IMR-90 (cell line): ENCODE measurements at regions not wholly inside any gene's neighbourhood (a gene's known extent, or its start where the extent isn't known, plus 50 kb on each side); places are given as distances from the start of the nearest gene placed in this dataset.
A peak's percentile ranks its signal among the peaks of the same experiment; 100 is the strongest.

Source experiments
- ATAC-seq: fragments of 200-7000 bp; cut with Tn5 transposase; 2 replicates; pipeline ENCODE4 v1.9.1; 2020; ENCODE audit warnings: low read depth, mild to moderate bottlenecking, moderate library complexity
- BruUV-seq: library from RNA; stranded (reverse); fragments of 400-500 nt; replicated peaks from 2 replicates; lab custom pipeline; 2021; lab: Mats Ljungman, UMichigan
- CTCF ChIA-PET: fragments of 300-600 bp; formaldehyde crosslinking; extraction: SDS; loops from one replicate; lab custom pipeline; 2021; ENCODE audit warnings: antibody characterized with exemption; lab: Yijun Ruan, JAX
- POLR2A ChIA-PET: fragments of 300-600 bp; sonication (Branson Sonifier 250); formaldehyde crosslinking; loops from one replicate; lab custom pipeline; 2022; ENCODE audit warnings: antibody characterized with exemption; ENCODE audit not compliant: unreplicated experiment; lab: Charles Lee
- DNase-seq: peaks from one replicate; pipeline ENCODE4 v3.0.0; 2013
- H2AFZ ChIP-seq: replicated peaks from 2 replicates; pipeline ENCODE3; 2013; ENCODE audit warnings: low read length, mild to moderate bottlenecking; ENCODE audit not compliant: poor library complexity
- H2AK5ac ChIP-seq: 2 replicates; pipeline ENCODE4 v1.6.1; 2013; ENCODE audit warnings: low read depth, low read length, inconsistent platforms
- H2AK9ac ChIP-seq: replicated peaks from 2 replicates; pipeline ENCODE3; 2013; ENCODE audit warnings: mild to moderate bottlenecking, low read depth, low read length, moderate library complexity; ENCODE audit not compliant: poor library complexity
- H2BK120ac ChIP-seq: 2 replicates; pipeline ENCODE4 v1.6.1; 2013; ENCODE audit warnings: low read depth, low read length, inconsistent platforms
- H2BK15ac ChIP-seq: 3 replicates; pipeline ENCODE4 v1.6.1; 2013; ENCODE audit warnings: low read depth, low read length, inconsistent platforms
- H2BK20ac ChIP-seq: 2 replicates; pipeline ENCODE4 v1.6.1; 2013; ENCODE audit warnings: low read depth, mild to moderate bottlenecking, inconsistent platforms, low read length, moderate library complexity
- H2BK5ac ChIP-seq: 2 replicates; pipeline ENCODE4 v1.6.1; 2013; ENCODE audit warnings: mild to moderate bottlenecking, low read depth, low read length, inconsistent platforms; ENCODE audit not compliant: poor library complexity, severe bottlenecking
- H3K14ac ChIP-seq: replicated peaks from 2 replicates; pipeline ENCODE4 v1.6.1; 2013; ENCODE audit warnings: low read depth, low read length, inconsistent platforms
- H3K18ac ChIP-seq: 2 replicates; pipeline ENCODE4 v1.6.1; 2013; ENCODE audit warnings: low read depth, low read length, control low read depth
- H3K23ac ChIP-seq: 2 replicates; pipeline ENCODE4 v1.6.1; 2013; ENCODE audit warnings: low read depth, low read length, inconsistent platforms
- H3K27ac ChIP-seq: 2 replicates; pipeline ENCODE4 v1.5.1; 2013; ENCODE audit warnings: mild to moderate bottlenecking, control low read depth, low read length; ENCODE audit not compliant: insufficient read depth
- H3K27me3 ChIP-seq: 2 replicates; pipeline ENCODE4 v1.6.1; 2013; ENCODE audit warnings: low read length; ENCODE audit not compliant: control insufficient read depth, insufficient read depth
- H3K36me3 ChIP-seq: 2 replicates; pipeline ENCODE4 v1.6.1; 2013; ENCODE audit warnings: low read length, mixed read lengths; ENCODE audit not compliant: control insufficient read depth, insufficient read depth
- H3K4ac ChIP-seq: 2 replicates; pipeline ENCODE4 v1.6.1; 2013; ENCODE audit warnings: low read depth, low read length, inconsistent platforms
- H3K4me1 ChIP-seq: 2 replicates; pipeline ENCODE4 v1.6.1; 2013; ENCODE audit warnings: low read length, mixed read lengths; ENCODE audit not compliant: control insufficient read depth, insufficient read depth
- H3K4me2 ChIP-seq: 2 replicates; pipeline ENCODE4 v1.6.1; 2013; ENCODE audit warnings: low read depth, mild to moderate bottlenecking, control low read depth, low read length, moderate library complexity
- H3K4me3 ChIP-seq: 2 replicates; pipeline ENCODE4 v1.5.1; 2013; ENCODE audit warnings: low read depth, mild to moderate bottlenecking, control low read depth, low read length, moderate library complexity; ENCODE audit not compliant: insufficient read depth
- H3K56ac ChIP-seq: 2 replicates; pipeline ENCODE4 v1.6.1; 2013; ENCODE audit warnings: low read length, inconsistent platforms; ENCODE audit not compliant: insufficient read depth; ENCODE audit errors: extremely low read depth
- H3K79me1 ChIP-seq, 2 experiments: 2 replicates each; pipeline ENCODE4 v1.6.1; 2013; ENCODE audit warnings: low read length in 2 of 2, inconsistent platforms in 1 of 2, low read depth in 1 of 2
- H3K9ac ChIP-seq: 2 replicates; pipeline ENCODE4 v1.6.1; 2013; ENCODE audit warnings: low read depth, low read length, control low read depth
- H3K9me1 ChIP-seq: 2 replicates; pipeline ENCODE4 v1.6.1; 2013; ENCODE audit warnings: low read length, inconsistent platforms; ENCODE audit not compliant: insufficient read depth
- H3K9me3 ChIP-seq: 2 replicates; pipeline ENCODE4 v1.6.1; 2013; ENCODE audit warnings: low read length; ENCODE audit not compliant: control insufficient read depth, insufficient read depth
- H4K20me1 ChIP-seq: 2 replicates; pipeline ENCODE4 v1.6.1; 2013; ENCODE audit warnings: low read length, inconsistent platforms; ENCODE audit not compliant: insufficient read depth
- H4K5ac ChIP-seq: 2 replicates; pipeline ENCODE4 v1.6.1; 2013; ENCODE audit warnings: mild to moderate bottlenecking, low read depth, low read length, control low read depth
- H4K8ac ChIP-seq, 2 experiments: 2 replicates each; pipeline ENCODE4 v1.6.1; 2013; ENCODE audit warnings: low read depth in 2 of 2, low read length in 2 of 2, control low read depth in 1 of 2, inconsistent platforms in 1 of 2
- H4K91ac ChIP-seq: 2 replicates; pipeline ENCODE4 v1.6.1; 2013; ENCODE audit warnings: low read depth, low read length, inconsistent platforms; ENCODE audit not compliant: insufficient read depth
- BHLHE40 ChIP-seq: fragments of 150-350 bp; IDR thresholded peaks from 2 replicates; pipeline ENCODE4 v1.6.1; 2016; ENCODE audit warnings: mild to moderate bottlenecking, low read depth, low read length
- CEBPB ChIP-seq: IDR thresholded peaks from 2 replicates; pipeline ENCODE4 v1.6.1; 2012; ENCODE audit warnings: low read depth, low read length, improper control_type of control experiment
- FOS ChIP-seq: fragments of 150-350 bp; IDR thresholded peaks from 2 replicates; pipeline ENCODE4 v1.6.1; 2016; ENCODE audit warnings: low read depth, low read length
- MAFK ChIP-seq: IDR thresholded peaks from 2 replicates; pipeline ENCODE4 v1.6.1; 2012; ENCODE audit warnings: low read depth, low read length, improper control_type of control experiment
- MAZ ChIP-seq: IDR thresholded peaks from 2 replicates; pipeline ENCODE4 v1.6.1; 2012; ENCODE audit warnings: low read depth, mild to moderate bottlenecking, low read length, improper control_type of control experiment, moderate library complexity, borderline replicate concordance
- POLR2A ChIP-seq: IDR thresholded peaks from 2 replicates; pipeline ENCODE4 v1.6.1; 2012; ENCODE audit warnings: mild to moderate bottlenecking, low read depth, low read length
- RCOR1 ChIP-seq: IDR thresholded peaks from 2 replicates; pipeline ENCODE4 v1.6.1; 2012; ENCODE audit warnings: mild to moderate bottlenecking, low read length, improper control_type of control experiment; ENCODE audit not compliant: insufficient replicate concordance
- WGBS, 2 experiments: methylation state at CpG; one replicate each; pipeline versions ENCODE4 v1.1.5 to v1.1.7; 2013; ENCODE audit warnings: missing lambda C conversion rate in 2 of 2; ENCODE audit not compliant: insufficient read length in 1 of 2; ENCODE audit errors: extremely low coverage in 2 of 2; 5-methylcytosine and 5-hydroxymethylcytosine counted together
- dilution Hi-C: fragments of 300-500 bp; cut with HindIII; formaldehyde crosslinking; loops from one replicate; pipeline ENCODE4 v1.14.3; 2018; ENCODE audit warnings: low sequenced_read_pairs; ENCODE audit not compliant: unreplicated experiment
- in situ Hi-C: fragments of 300-500 bp; cut with MboI; formaldehyde crosslinking; loops from 3 replicates; pipeline ENCODE4 v1.14.3; 2019; ENCODE audit warnings: low sequenced_read_pairs, inconsistent platforms, mixed read lengths
- intact Hi-C: fragments of 100-400 bp; cut with micrococcal nuclease; formaldehyde crosslinking; loops from 2 replicates; pipeline ENCODE4 v1.10.0; 2022
- TF ChIP-seq, protein P1 (sequence below): fragments of 150-350 bp; IDR thresholded peaks from 2 replicates; pipeline ENCODE4 v1.6.1; 2017; ENCODE audit warnings: mild to moderate bottlenecking, antibody characterized with exemption, low read length, low read depth
- TF ChIP-seq, protein P2 (sequence below): conservative IDR thresholded peaks from 2 replicates; pipeline ENCODE4 v1.5.1; 2012; ENCODE audit warnings: mild to moderate bottlenecking, low read depth, low read length, improper control_type of control experiment

DNA sequence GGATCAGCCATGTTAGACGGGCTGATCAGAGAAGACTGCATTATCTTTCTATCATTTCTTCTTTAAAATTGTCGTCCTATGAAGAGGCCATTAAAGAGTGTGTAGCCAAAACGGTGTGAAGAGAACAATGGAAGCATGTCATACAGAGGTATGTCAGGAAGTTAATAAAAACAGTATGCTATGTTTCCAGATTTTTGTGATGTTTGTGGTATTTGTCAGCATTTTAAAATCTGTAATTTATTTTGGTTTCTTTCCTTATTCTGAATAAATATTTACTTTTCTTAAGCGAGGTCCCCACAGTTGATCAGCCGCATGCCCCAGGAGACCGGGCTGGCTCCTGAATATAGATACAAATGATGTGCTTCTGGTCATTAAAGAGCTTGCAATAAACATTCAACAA, 142.9 kb upstream of the SERP2 start:
- Histone ChIP-seq H2AFZ (no peak overlapping the region), H3K27me3 (no peaks in the 10 kb centered on the region), H3K9me1 (peaks cover 12% of the 10 kb centered on the region), H3K18ac (peak overlapping the region; percentile 14; the same call in 1 of the 2 replicates), H3K79me1 (no peaks in the 10 kb centered on the region), H2AK9ac (no peak overlapping the region), H3K4ac (peak overlapping the region; percentile 45), H3K56ac (0 out of 2 replicates have a peak overlapping the region, but pooled peaks have one; percentile 39), H3K4me1 (peaks cover 10% of the 10 kb centered on the region), H3K36me3 (no peaks in the 10 kb centered on the region), H2BK5ac (peak overlapping the region; percentile 59), H4K8ac (0 out of 4 replicates have a peak overlapping the region, but pooled peaks of 1 of the 2 experiments have one; percentile 22), H4K91ac (0 out of 2 replicates have a peak overlapping the region, but pooled peaks have one; percentile 72), H3K27ac (no peak overlapping the region), H3K9me3 (peaks cover 2% of the 10 kb centered on the region; the same call in 1 of the 2 replicates), H2BK120ac (peak overlapping the region; percentile 23; the same call in 1 of the 2 replicates), H2BK15ac (peak overlapping the region; percentile 42; the same call in 1 of the 3 replicates), H2AK5ac (0 out of 2 replicates have a peak overlapping the region, but pooled peaks have one; percentile 49), H3K23ac (0 out of 2 replicates have a peak overlapping the region, but pooled peaks have one; percentile 24), H2BK20ac (peak overlapping the region; percentile 66; the same call in 1 of the 2 replicates), H3K4me2 (peak overlapping the region; percentile 11; the same call in 1 of the 2 replicates), H3K4me3 (no peak overlapping the region), H4K20me1 (no peaks in the 10 kb centered on the region), H4K5ac (no peak overlapping the region), H3K14ac (0 out of 2 replicates have a peak overlapping the region, but pooled peaks have one; percentile 43), H3K9ac (no peak overlapping the region)
- DNase-seq (no peak), ATAC-seq (peak; percentile 21; the same call in 1 of the 2 replicates)
- ChIA-PET CTCF (no interaction called here), POLR2A (no interaction called here)
- intact Hi-C loops = loop anchor here (10.0 kb wide), 1 partner anchor 176 kb away; no protein-coding TSS in a partner anchor
- dilution Hi-C loops = no loop called here
- no TSS peak for BruUV-seq
- 40% methylated on average over 1 of the region's 6 CpGs; no CpG with 5 or more reads in 1 of the 2 experiments for WGBS, 2 experiments
- in situ Hi-C loops = loop anchor here (10.0 kb wide), 1 partner anchor 204 kb away; no protein-coding TSS in a partner anchor
- TF ChIP-seq FOS = no peak
- TF ChIP-seq, protein P1, sequence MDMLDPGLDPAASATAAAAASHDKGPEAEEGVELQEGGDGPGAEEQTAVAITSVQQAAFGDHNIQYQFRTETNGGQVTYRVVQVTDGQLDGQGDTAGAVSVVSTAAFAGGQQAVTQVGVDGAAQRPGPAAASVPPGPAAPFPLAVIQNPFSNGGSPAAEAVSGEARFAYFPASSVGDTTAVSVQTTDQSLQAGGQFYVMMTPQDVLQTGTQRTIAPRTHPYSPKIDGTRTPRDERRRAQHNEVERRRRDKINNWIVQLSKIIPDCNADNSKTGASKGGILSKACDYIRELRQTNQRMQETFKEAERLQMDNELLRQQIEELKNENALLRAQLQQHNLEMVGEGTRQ = no peak
- TF ChIP-seq, protein P2, sequence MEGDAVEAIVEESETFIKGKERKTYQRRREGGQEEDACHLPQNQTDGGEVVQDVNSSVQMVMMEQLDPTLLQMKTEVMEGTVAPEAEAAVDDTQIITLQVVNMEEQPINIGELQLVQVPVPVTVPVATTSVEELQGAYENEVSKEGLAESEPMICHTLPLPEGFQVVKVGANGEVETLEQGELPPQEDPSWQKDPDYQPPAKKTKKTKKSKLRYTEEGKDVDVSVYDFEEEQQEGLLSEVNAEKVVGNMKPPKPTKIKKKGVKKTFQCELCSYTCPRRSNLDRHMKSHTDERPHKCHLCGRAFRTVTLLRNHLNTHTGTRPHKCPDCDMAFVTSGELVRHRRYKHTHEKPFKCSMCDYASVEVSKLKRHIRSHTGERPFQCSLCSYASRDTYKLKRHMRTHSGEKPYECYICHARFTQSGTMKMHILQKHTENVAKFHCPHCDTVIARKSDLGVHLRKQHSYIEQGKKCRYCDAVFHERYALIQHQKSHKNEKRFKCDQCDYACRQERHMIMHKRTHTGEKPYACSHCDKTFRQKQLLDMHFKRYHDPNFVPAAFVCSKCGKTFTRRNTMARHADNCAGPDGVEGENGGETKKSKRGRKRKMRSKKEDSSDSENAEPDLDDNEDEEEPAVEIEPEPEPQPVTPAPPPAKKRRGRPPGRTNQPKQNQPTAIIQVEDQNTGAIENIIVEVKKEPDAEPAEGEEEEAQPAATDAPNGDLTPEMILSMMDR = no peak
- TF ChIP-seq RCOR1 = no peak
- no peak for TF ChIP-seq MAZ
- TF ChIP-seq MAFK = no peak
- no peak for TF ChIP-seq CEBPB
- TF ChIP-seq POLR2A = no peak
- TF ChIP-seq BHLHE40 = no peak
